OCI-LY1 (cell line): ENCODE measurements at regions not wholly inside any gene's neighbourhood (a gene's known extent, or its start where the extent isn't known, plus 50 kb on each side); places are given as distances from the start of the nearest gene placed in this dataset.

ENCODE experiments used
- EZH2 ChIP-seq: fragments of 200-600 bp; sonication (generic), shearing (Covaris generic); IDR thresholded peaks from 2 replicates; pipeline ENCODE4 v1.8.0; 2017; ENCODE audit warnings: borderline replicate concordance, mixed run types, mild to moderate bottlenecking, antibody characterized with exemption, low read length, moderate library complexity, mixed read lengths
- TF ChIP-seq, protein P1 (sequence below): fragments of 200-600 bp; sonication (generic), shearing (Covaris generic); IDR thresholded peaks from 2 replicates; pipeline ENCODE4 v1.5.1; 2017; ENCODE audit warnings: mild to moderate bottlenecking, antibody characterized with exemption, low read length, moderate library complexity, mixed read lengths

DNA sequence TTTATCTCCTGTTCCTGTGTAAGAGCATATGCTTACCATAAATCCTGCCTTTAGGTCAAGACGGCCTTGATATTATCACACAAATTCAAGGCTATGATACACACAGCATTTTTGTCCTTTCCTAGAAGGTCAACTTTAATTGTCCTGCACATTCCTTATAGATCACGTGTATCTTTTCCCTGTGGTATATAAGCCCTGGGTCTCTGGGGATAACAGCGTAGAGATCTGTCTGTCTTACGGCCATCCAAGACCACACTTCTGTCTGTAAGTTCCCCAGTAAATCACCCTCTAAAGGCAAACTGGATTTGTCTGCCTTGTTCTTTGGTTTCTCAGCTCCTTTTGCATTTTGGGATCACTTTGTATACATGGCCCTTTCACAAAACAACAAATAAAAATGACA lies 69.5 kb upstream of the TCL1B start:
- TF ChIP-seq, protein P1, sequence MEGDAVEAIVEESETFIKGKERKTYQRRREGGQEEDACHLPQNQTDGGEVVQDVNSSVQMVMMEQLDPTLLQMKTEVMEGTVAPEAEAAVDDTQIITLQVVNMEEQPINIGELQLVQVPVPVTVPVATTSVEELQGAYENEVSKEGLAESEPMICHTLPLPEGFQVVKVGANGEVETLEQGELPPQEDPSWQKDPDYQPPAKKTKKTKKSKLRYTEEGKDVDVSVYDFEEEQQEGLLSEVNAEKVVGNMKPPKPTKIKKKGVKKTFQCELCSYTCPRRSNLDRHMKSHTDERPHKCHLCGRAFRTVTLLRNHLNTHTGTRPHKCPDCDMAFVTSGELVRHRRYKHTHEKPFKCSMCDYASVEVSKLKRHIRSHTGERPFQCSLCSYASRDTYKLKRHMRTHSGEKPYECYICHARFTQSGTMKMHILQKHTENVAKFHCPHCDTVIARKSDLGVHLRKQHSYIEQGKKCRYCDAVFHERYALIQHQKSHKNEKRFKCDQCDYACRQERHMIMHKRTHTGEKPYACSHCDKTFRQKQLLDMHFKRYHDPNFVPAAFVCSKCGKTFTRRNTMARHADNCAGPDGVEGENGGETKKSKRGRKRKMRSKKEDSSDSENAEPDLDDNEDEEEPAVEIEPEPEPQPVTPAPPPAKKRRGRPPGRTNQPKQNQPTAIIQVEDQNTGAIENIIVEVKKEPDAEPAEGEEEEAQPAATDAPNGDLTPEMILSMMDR = no peak
- TF ChIP-seq EZH2 = no peak
